H1 (cell line): ENCODE measurements at regions not wholly inside any gene's neighbourhood (a gene's known extent, or its start where the extent isn't known, plus 50 kb on each side); places are given as distances from the start of the nearest gene placed in this dataset.

Experiments used
- CTCF ChIA-PET: fragments of 300-600 bp; sonication (Branson Sonifier 250); formaldehyde crosslinking; loops from one replicate; lab custom pipeline; 2021; ENCODE audit not compliant: partially characterized antibody; lab: Charles Lee
- POLR2A ChIA-PET: fragments of 300-600 bp; sonication (Branson Sonifier 250); formaldehyde crosslinking; loops from one replicate; lab custom pipeline; 2021; ENCODE audit warnings: inconsistent platforms; ENCODE audit not compliant: partially characterized antibody; lab: Charles Lee
- DNase-seq, 2 experiments: peaks; one replicate each; pipeline versions ENCODE4 v3.0.0 to v3.0.0-alpha.2; 2010 to 2022; ENCODE audit warnings: low spot score in 2 of 2, low read depth in 1 of 2, mixed read lengths in 1 of 2
- FAIRE-seq: peaks from 2 replicates; lab custom pipeline; 2011; peaks lifted over from hg19 to GRCh38; lab: Jason Lieb, UNC
- H2AFZ ChIP-seq: 2 replicates; pipeline ENCODE4 v1.8.1; 2012; ENCODE audit warnings: low read length, inconsistent platforms
- H2AK5ac ChIP-seq: 2 replicates; pipeline ENCODE4 v1.6.1; 2013; ENCODE audit warnings: low read depth, low read length
- H2BK120ac ChIP-seq: replicated peaks from 2 replicates; pipeline ENCODE3; 2013; ENCODE audit warnings: low read depth, low read length, inconsistent platforms
- H2BK12ac ChIP-seq: 2 replicates; pipeline ENCODE4 v1.6.1; 2013; ENCODE audit warnings: low read depth, low read length
- H2BK15ac ChIP-seq: 2 replicates; pipeline ENCODE4 v1.6.1; 2013; ENCODE audit warnings: low read length
- H2BK20ac ChIP-seq: 2 replicates; pipeline ENCODE4 v1.6.1; 2013; ENCODE audit warnings: low read length
- H2BK5ac ChIP-seq: 2 replicates; pipeline ENCODE4 v1.6.1; 2013; ENCODE audit warnings: low read depth, low read length
- H3K14ac ChIP-seq: 2 replicates; pipeline ENCODE4 v1.6.1; 2013; ENCODE audit warnings: inconsistent platforms; ENCODE audit not compliant: insufficient read length
- H3K18ac ChIP-seq: 2 replicates; pipeline ENCODE4 v1.6.1; 2013; ENCODE audit warnings: low read length; ENCODE audit errors: extremely low read depth
- H3K23ac ChIP-seq: 2 replicates; pipeline ENCODE4 v1.6.1; 2013; ENCODE audit warnings: inconsistent platforms; ENCODE audit not compliant: insufficient read length
- H3K23me2 ChIP-seq: 2 replicates; pipeline ENCODE4 v1.6.1; 2013; ENCODE audit warnings: low read depth, low read length
- H3K27ac ChIP-seq: 2 replicates; pipeline ENCODE4 v1.6.1; 2011; ENCODE audit warnings: low read depth, low read length, inconsistent platforms
- H3K27me3 ChIP-seq, 4 experiments: replicated peaks in 1 of 4; 1 replicate in 1 of 4; 2 replicates in 3 of 4; pipeline versions ENCODE4 v1.6.1 to v1.8.1; 2011 to 2013; ENCODE audit warnings: low read length in 3 of 4, mild to moderate bottlenecking in 3 of 4, inconsistent platforms in 2 of 4, mixed read lengths in 2 of 4, moderate library complexity in 1 of 4; ENCODE audit not compliant: control insufficient read depth in 3 of 4, insufficient read depth in 3 of 4; ENCODE audit errors: extremely low read depth in 1 of 4
- H3K36me3 ChIP-seq, 4 experiments: 2 replicates each; pipeline versions ENCODE4 v1.6.1 to v1.8.1; 2011 to 2013; ENCODE audit warnings: mild to moderate bottlenecking in 4 of 4, low read length in 3 of 4, moderate library complexity in 2 of 4, control low read depth in 1 of 4, inconsistent platforms in 1 of 4; ENCODE audit not compliant: insufficient read depth in 4 of 4, control insufficient read depth in 2 of 4
- H3K4ac ChIP-seq: replicated peaks from 2 replicates; pipeline ENCODE3; 2013; ENCODE audit warnings: low read length, low read depth, mixed read lengths, inconsistent platforms; ENCODE audit not compliant: insufficient read length
- H3K4me1 ChIP-seq, 4 experiments: replicated peaks in 1 of 4; 1 replicate in 1 of 4; 2 replicates in 3 of 4; pipeline versions ENCODE4 v1.6.1 to v1.8.1; 2011 to 2013; ENCODE audit warnings: low read length in 3 of 4, inconsistent platforms in 2 of 4, mixed read lengths in 1 of 4; ENCODE audit not compliant: insufficient read depth in 4 of 4, control insufficient read depth in 3 of 4
- H3K4me2 ChIP-seq, 2 experiments: 2 replicates each; pipeline versions ENCODE4 v1.6.1 to v1.8.1; 2011 to 2013; ENCODE audit warnings: low read depth in 2 of 2, low read length in 2 of 2, control low read depth in 1 of 2, inconsistent platforms in 1 of 2, mild to moderate bottlenecking in 1 of 2; ENCODE audit not compliant: insufficient read depth in 1 of 2
- H3K4me3 ChIP-seq, 4 experiments: fragments of 200-600, 300-600 bp in 1 of 4; sonication (generic), shearing (Covaris generic), sonication (Bioruptor Twin) in 1 of 4; 2 replicates each; pipeline versions ENCODE4 v1.5.1 to v1.8.1; 2011 to 2016; ENCODE audit warnings: low read length in 4 of 4, low read depth in 3 of 4, control low read depth in 2 of 4, inconsistent platforms in 2 of 4, mild to moderate bottlenecking in 2 of 4, mixed read lengths in 1 of 4, moderate library complexity in 1 of 4; ENCODE audit not compliant: insufficient read depth in 2 of 4; ENCODE audit errors: extremely low read depth in 1 of 4
- H3K56ac ChIP-seq: replicated peaks from 2 replicates; pipeline ENCODE3; 2013; ENCODE audit warnings: low read depth, mild to moderate bottlenecking, mixed read lengths, low read length, inconsistent platforms; ENCODE audit not compliant: insufficient read length
- H3K79me1 ChIP-seq: 2 replicates; pipeline ENCODE4 v1.6.1; 2013; ENCODE audit warnings: low read depth, low read length, control low read depth
- H3K79me2 ChIP-seq, 2 experiments: 2 replicates each; pipeline versions ENCODE4 v1.6.1 to v1.8.1; 2012 to 2013; ENCODE audit warnings: low read length in 2 of 2, mild to moderate bottlenecking in 2 of 2, inconsistent platforms in 1 of 2; ENCODE audit not compliant: insufficient read depth in 2 of 2, control insufficient read depth in 1 of 2
- H3K9ac ChIP-seq, 4 experiments: replicated peaks in 1 of 4; 1 replicate in 1 of 4; 2 replicates in 3 of 4; pipeline versions ENCODE4 v1.6.1 to v1.8.1; 2011 to 2013; ENCODE audit warnings: low read depth in 3 of 4, low read length in 3 of 4, control low read depth in 2 of 4, mild to moderate bottlenecking in 2 of 4, moderate library complexity in 2 of 4, inconsistent platforms in 1 of 4; ENCODE audit errors: extremely low read depth in 1 of 4
- H3K9me3 ChIP-seq, 2 experiments: 2 replicates each; pipeline versions ENCODE4 v1.6.1 to v1.8.1; 2012 to 2013; ENCODE audit warnings: mild to moderate bottlenecking in 2 of 2, moderate library complexity in 2 of 2, control low read depth in 1 of 2, inconsistent platforms in 1 of 2, low read depth in 1 of 2, low read length in 1 of 2, mixed read lengths in 1 of 2; ENCODE audit not compliant: insufficient read depth in 2 of 2
- H4K20me1 ChIP-seq, 2 experiments: replicated peaks in 1 of 2; 2 replicates each; pipeline versions ENCODE3 to v1.8.1; 2011 to 2013; ENCODE audit warnings: inconsistent platforms in 2 of 2, low read length in 2 of 2, mild to moderate bottlenecking in 1 of 2; ENCODE audit not compliant: insufficient read depth in 2 of 2, control insufficient read depth in 1 of 2
- H4K5ac ChIP-seq: 2 replicates; pipeline ENCODE4 v1.6.1; 2013; ENCODE audit warnings: low read length, low read depth, mixed read lengths, inconsistent platforms; ENCODE audit not compliant: insufficient read length
- H4K8ac ChIP-seq: 2 replicates; pipeline ENCODE4 v1.8.0; 2013; ENCODE audit warnings: mild to moderate bottlenecking, moderate library complexity, low read length, inconsistent platforms; ENCODE audit not compliant: insufficient read depth; ENCODE audit errors: extremely low read depth
- H4K91ac ChIP-seq: replicated peaks from 2 replicates; pipeline ENCODE3; 2013; ENCODE audit warnings: low read length, mixed read lengths, inconsistent platforms; ENCODE audit not compliant: insufficient read length
- CHD1 ChIP-seq: IDR thresholded peaks from 2 replicates; pipeline ENCODE4 v1.6.1; 2012; ENCODE audit warnings: low read depth, low read length, improper control_type of control experiment
- EP300 ChIP-seq, 2 experiments: IDR thresholded peaks; 1 replicate in 1 of 2; 2 replicates in 1 of 2; pipeline ENCODE4 v1.6.1; 2011 to 2012; ENCODE audit warnings: low read depth in 2 of 2, low read length in 2 of 2, mild to moderate bottlenecking in 2 of 2, borderline replicate concordance in 1 of 2, inconsistent platforms in 1 of 2, moderate library complexity in 1 of 2
- EZH2 ChIP-seq: fragments of 200-600 bp; sonication (generic); IDR thresholded peaks from 2 replicates; pipeline ENCODE4 v1.7.1; 2012; ENCODE audit warnings: low read depth, mild to moderate bottlenecking, moderate library complexity, low read length, inconsistent platforms; ENCODE audit not compliant: severe bottlenecking
- HDAC2 ChIP-seq, 2 experiments: fragments of 300-600 bp in 1 of 2; sonication (generic) in 1 of 2; IDR thresholded peaks; 2 replicates each; pipeline ENCODE4 v1.6.1; 2011 to 2012; ENCODE audit warnings: low read depth in 2 of 2, low read length in 2 of 2, mild to moderate bottlenecking in 2 of 2, moderate library complexity in 2 of 2, borderline replicate concordance in 1 of 2, inconsistent platforms in 1 of 2
- JUND ChIP-seq: IDR thresholded peaks from 2 replicates; pipeline ENCODE4 v1.6.1; 2011; ENCODE audit warnings: mild to moderate bottlenecking, improper control_type of control experiment, low read length
- NRF1 ChIP-seq: IDR thresholded peaks from 2 replicates; pipeline ENCODE4 v1.6.1; 2011; ENCODE audit warnings: mild to moderate bottlenecking, low read depth, low read length, improper control_type of control experiment
- PHF8 ChIP-seq: fragments of 200-600 bp; sonication (generic); conservative IDR thresholded peaks from 2 replicates; pipeline ENCODE4 v1.7.1; 2012; ENCODE audit warnings: low read depth, mild to moderate bottlenecking, inconsistent platforms, low read length, moderate library complexity
- POU5F1 ChIP-seq: IDR thresholded peaks from 2 replicates; pipeline ENCODE4 v1.6.1; 2011; ENCODE audit warnings: low read depth, mild to moderate bottlenecking, low read length, moderate library complexity
- RAD21 ChIP-seq, 2 experiments: IDR thresholded peaks in 1 of 2; conservative IDR thresholded peaks in 1 of 2; 2 replicates each; pipeline ENCODE4 v1.6.1; 2011; ENCODE audit warnings: low read depth in 2 of 2, low read length in 2 of 2, improper control_type of control experiment in 1 of 2, inconsistent platforms in 1 of 2, mild to moderate bottlenecking in 1 of 2, moderate library complexity in 1 of 2
- RBBP5 ChIP-seq: IDR thresholded peaks from 2 replicates; pipeline ENCODE4 v1.7.1; 2012; ENCODE audit warnings: low read depth, mild to moderate bottlenecking, inconsistent platforms, low read length, moderate library complexity, borderline replicate concordance
- SIN3A ChIP-seq, 2 experiments: IDR thresholded peaks in 1 of 2; conservative IDR thresholded peaks in 1 of 2; 2 replicates each; pipeline ENCODE4 v1.6.1; 2011 to 2012; ENCODE audit warnings: low read length in 2 of 2, improper control_type of control experiment in 1 of 2, low read depth in 1 of 2, mild to moderate bottlenecking in 1 of 2
- SRF ChIP-seq: IDR thresholded peaks from 2 replicates; pipeline ENCODE4 v1.6.1; 2011; ENCODE audit warnings: mild to moderate bottlenecking, low read depth, low read length, moderate library complexity
- YY1 ChIP-seq: IDR thresholded peaks from 2 replicates; pipeline ENCODE4 v1.6.1; 2011; ENCODE audit warnings: low read depth, mild to moderate bottlenecking, low read length
- WGBS, 2 experiments: shearing (Covaris generic) in 1 of 2; methylation state at CpG; one replicate each; pipeline versions ENCODE4 v1.1.6 to v1.1.7; 2013 to 2015; ENCODE audit warnings: low lambda C conversion rate in 2 of 2, mixed read lengths in 2 of 2, inconsistent platforms in 1 of 2, low coverage in 1 of 2, missing lambda C conversion rate in 1 of 2; ENCODE audit not compliant: insufficient replicate concordance in 2 of 2, insufficient coverage in 1 of 2, insufficient read length in 1 of 2; ENCODE audit errors: extremely low coverage in 1 of 2, missing lambda C conversion rate in 1 of 2; 5-methylcytosine and 5-hydroxymethylcytosine counted together

- Histone ChIP-seq H3K4me1 (peaks cover 2 to 16% (median 8%) of the 10 kb centered on the region in 4 experiments; a peak in 4 of 7 replicates), H3K4me2 (peak overlapping the region in 1 of 2 experiments; percentile 47; a peak in 2 of 4 replicates), H3K27me3 (peaks cover 0 to 5% (median under 1%) of the 10 kb centered on the region in 4 experiments; a peak in 2 of 7 replicates), H2AK5ac (no peak overlapping the region), H2BK5ac (no peak overlapping the region), H2AFZ (no peak overlapping the region), H3K79me2 (no peaks in the 10 kb centered on the region), H3K14ac (no peak overlapping the region), H3K4ac (no peak overlapping the region), H3K9me3 (no peaks in the 10 kb centered on the region), H2BK120ac (no peak overlapping the region), H3K9ac (no peak overlapping the region), H2BK12ac (no peak overlapping the region), H4K20me1 (no peaks in the 10 kb centered on the region), H4K91ac (no peak overlapping the region), H3K27ac (no peak overlapping the region), H3K79me1 (no peaks in the 10 kb centered on the region), H3K23me2 (no peaks in the 10 kb centered on the region), H3K36me3 (no peaks in the 10 kb centered on the region), H3K23ac (no peak overlapping the region), H2BK15ac (no peak overlapping the region), H2BK20ac (no peak overlapping the region), H4K8ac (no peak overlapping the region), H3K18ac (no peak overlapping the region), H3K56ac (no peak overlapping the region), H4K5ac (no peak overlapping the region), H3K4me3 (peak overlapping the region in 1 of 4 experiments; percentile 13; a peak in 1 of 8 replicates)
- FAIRE-seq: peak; percentile 89
- 13% methylated on average over 4 of the region's 4 CpGs; no CpG with 5 or more reads in 1 of the 2 experiments for WGBS, 2 experiments
- POLR2A ChIA-PET: no interaction called here
- no peak for DNase-seq
- CTCF ChIA-PET: interaction anchor here (1.1 kb wide), 1 partner anchor 253 kb away, joined by 3 read pairs; no protein-coding TSS in a partner anchor
- TF ChIP-seq SIN3A (conservative IDR thresholded peaks at IDR 0.05 in 1 of 2, IDR thresholded peaks at IDR 0.05 in 1 of 2; ENCODE audit: low read depth in 1 of 2, low read length in 2 of 2) (no peak), RBBP5 (no peak), SRF (0 out of 2 replicates have a peak, but pooled peaks have one; percentile 25), CHD1 (no peak), NRF1 (no peak), HDAC2 (IDR thresholded peaks at IDR 0.05; ENCODE audit: borderline replicate concordance in 1 of 2, low read depth in 2 of 2, low read length in 2 of 2) (no peak), YY1 (0 out of 2 replicates have a peak, but pooled peaks have one; percentile 35), EZH2 (no peak), EP300 (IDR thresholded peaks at IDR 0.05; ENCODE audit: borderline replicate concordance in 1 of 2, low read depth in 2 of 2, low read length in 2 of 2) (no peak), JUND (no peak), RAD21 (IDR thresholded peaks at IDR 0.05 in 1 of 2, conservative IDR thresholded peaks at IDR 0.05 in 1 of 2; ENCODE audit: low read depth in 2 of 2, low read length in 2 of 2) (0 out of 4 replicates have a peak, but pooled peaks have one; percentile 3 to 13), POU5F1 (no peak), PHF8 (no peak)
Observed at GRCh38 chr3:64916937-64917336, 229.1 kb upstream of the ADAMTS9 start.
